ENCODE measurements at regions not wholly inside any gene's neighbourhood (a gene's known extent, or its start where the extent isn't known, plus 50 kb on each side); places are given as distances from the start of the nearest gene placed in this dataset.

DNA sequence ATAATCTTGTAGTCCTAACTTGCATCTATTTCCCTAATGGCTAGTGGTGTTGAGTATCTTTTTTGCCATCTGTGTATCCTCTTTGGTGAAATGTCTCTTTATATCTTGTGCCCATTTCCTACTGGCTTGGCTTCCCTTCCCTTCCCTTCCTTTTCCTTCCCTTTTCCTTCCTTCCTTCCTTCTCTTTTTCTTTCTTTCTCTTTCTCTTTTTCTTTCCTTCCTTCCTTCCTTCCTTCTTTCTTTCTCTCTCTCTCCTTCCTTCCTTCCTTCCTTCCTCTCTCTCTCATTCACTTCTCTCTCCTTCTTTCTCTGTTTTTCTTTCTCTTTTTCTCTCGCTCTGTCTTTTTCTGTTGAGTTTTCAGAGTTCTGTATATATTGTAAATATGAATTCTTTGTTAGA is 61.5 kb upstream of the SLC4A4 start:
- Histone ChIP-seq H3K36me3 (replicated peaks; ENCODE audit: low read depth, low read length) (no peaks in the 10 kb centered on the region), H2AFZ (ENCODE audit: low read depth, low read length) (no peak overlapping the region), H3K9ac (ENCODE audit: low read length) (no peak overlapping the region), H3K4me3 (ENCODE audit: low read length) (no peak overlapping the region), H3K27ac (ENCODE audit: low read length) (no peak overlapping the region), H3K9me3 (ENCODE audit: insufficient read depth, low read length) (no peaks in the 10 kb centered on the region), H3K27me3 (ENCODE audit: low read depth, low read length) (no peaks in the 10 kb centered on the region), H3K79me2 (ENCODE audit: low read length) (no peaks in the 10 kb centered on the region), H3K4me2 (ENCODE audit: low read length) (no peak overlapping the region), H3K4me1 (ENCODE audit: low read length) (no peaks in the 10 kb centered on the region), H4K20me1 (ENCODE audit: insufficient read depth, low read length) (no peaks in the 10 kb centered on the region)
- TF ChIP-seq EZH2phosphoT487 (IDR thresholded peaks at IDR 0.05; ENCODE audit: low read depth) = no peak
- TF ChIP-seq, protein P1, sequence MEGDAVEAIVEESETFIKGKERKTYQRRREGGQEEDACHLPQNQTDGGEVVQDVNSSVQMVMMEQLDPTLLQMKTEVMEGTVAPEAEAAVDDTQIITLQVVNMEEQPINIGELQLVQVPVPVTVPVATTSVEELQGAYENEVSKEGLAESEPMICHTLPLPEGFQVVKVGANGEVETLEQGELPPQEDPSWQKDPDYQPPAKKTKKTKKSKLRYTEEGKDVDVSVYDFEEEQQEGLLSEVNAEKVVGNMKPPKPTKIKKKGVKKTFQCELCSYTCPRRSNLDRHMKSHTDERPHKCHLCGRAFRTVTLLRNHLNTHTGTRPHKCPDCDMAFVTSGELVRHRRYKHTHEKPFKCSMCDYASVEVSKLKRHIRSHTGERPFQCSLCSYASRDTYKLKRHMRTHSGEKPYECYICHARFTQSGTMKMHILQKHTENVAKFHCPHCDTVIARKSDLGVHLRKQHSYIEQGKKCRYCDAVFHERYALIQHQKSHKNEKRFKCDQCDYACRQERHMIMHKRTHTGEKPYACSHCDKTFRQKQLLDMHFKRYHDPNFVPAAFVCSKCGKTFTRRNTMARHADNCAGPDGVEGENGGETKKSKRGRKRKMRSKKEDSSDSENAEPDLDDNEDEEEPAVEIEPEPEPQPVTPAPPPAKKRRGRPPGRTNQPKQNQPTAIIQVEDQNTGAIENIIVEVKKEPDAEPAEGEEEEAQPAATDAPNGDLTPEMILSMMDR (IDR thresholded peaks at IDR 0.05; ENCODE audit: low read depth, low read length) = no peak

DNA sequence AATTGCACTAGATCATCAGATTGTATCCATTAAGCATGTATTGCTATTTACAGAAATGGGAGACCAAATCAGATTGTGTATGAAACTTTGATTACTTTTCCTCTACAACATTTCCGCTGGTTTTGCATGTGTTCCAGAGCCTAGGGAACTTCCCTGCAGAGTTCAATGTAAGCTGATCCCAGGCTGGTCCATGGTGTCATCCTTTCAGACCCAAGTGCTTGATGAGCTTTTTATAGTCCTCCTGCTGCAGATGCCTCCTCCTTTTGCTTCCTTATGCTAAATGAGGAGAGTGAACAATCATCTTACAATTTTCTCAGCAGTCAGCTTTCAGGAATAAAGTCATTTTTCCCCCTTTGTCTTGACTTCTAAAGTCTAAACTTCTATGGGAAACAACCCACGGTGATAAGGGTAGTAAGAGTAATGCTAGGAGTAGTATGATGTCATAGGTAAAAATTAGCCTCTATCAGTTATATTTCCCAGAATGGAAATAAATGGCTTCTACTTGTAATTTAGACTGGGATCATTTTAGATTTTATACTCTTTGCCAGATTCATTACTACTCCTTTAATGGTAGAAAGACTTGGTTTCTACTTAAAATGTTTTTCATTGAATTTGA is 55.1 kb upstream of the SLC4A4 start:
- no peak for TF ChIP-seq EZH2phosphoT487 (IDR thresholded peaks at IDR 0.05; ENCODE audit: low read depth)
- TF ChIP-seq, protein P1 (IDR thresholded peaks at IDR 0.05; ENCODE audit: low read depth, low read length) = no peak
- no peak overlapping the region for H3K4me2 ChIP-seq (ENCODE audit: low read length)
- no peak overlapping the region for H2AFZ ChIP-seq (ENCODE audit: low read depth, low read length)
- no peaks in the 10 kb centered on the region for H3K36me3 ChIP-seq (replicated peaks; ENCODE audit: low read depth, low read length)
- H3K27ac ChIP-seq (ENCODE audit: low read length) = no peak overlapping the region
- H3K9ac ChIP-seq (ENCODE audit: low read length) = no peak overlapping the region
- no peaks in the 10 kb centered on the region for H3K9me3 ChIP-seq (ENCODE audit: insufficient read depth, low read length)
- H3K27me3 ChIP-seq (ENCODE audit: low read depth, low read length) = no peaks in the 10 kb centered on the region
- H4K20me1 ChIP-seq (ENCODE audit: insufficient read depth, low read length) = no peaks in the 10 kb centered on the region
- H3K79me2 ChIP-seq (ENCODE audit: low read length) = no peaks in the 10 kb centered on the region
- H3K4me3 ChIP-seq (ENCODE audit: low read length) = no peak overlapping the region
- H3K4me1 ChIP-seq (ENCODE audit: low read length) = no peaks in the 10 kb centered on the region

DNA sequence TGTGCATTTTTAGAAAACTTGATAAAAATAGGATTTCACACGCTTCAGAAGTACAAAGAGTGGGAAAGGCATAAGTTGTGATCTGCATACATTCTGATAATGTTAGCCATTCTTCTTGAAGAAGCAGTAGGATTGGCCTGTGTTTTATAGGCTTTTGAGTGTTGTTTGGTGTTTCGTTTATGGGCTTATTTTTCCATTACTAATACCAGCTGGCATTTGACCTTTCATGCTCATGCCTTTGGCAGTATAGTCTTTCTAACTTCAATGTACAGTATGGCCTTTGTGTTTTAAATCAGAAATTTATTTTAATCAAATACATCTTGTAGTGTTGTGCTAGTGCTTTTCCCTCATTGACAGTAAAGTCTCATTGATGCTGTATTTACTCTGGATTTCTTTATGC is 51.5 kb upstream of the SLC4A4 start:
- no peaks in the 10 kb centered on the region for H4K20me1 ChIP-seq (ENCODE audit: insufficient read depth, low read length)
- H3K9ac ChIP-seq (ENCODE audit: low read length) = no peak overlapping the region
- TF ChIP-seq EZH2phosphoT487 (IDR thresholded peaks at IDR 0.05; ENCODE audit: low read depth) = no peak
- TF ChIP-seq, protein P1 (IDR thresholded peaks at IDR 0.05; ENCODE audit: low read depth, low read length) = no peak
- H3K4me3 ChIP-seq (ENCODE audit: low read length) = no peak overlapping the region
- H3K4me2 ChIP-seq (ENCODE audit: low read length) = no peak overlapping the region
- no peaks in the 10 kb centered on the region for H3K27me3 ChIP-seq (ENCODE audit: low read depth, low read length)
- no peaks in the 10 kb centered on the region for H3K79me2 ChIP-seq (ENCODE audit: low read length)
- H3K36me3 ChIP-seq (replicated peaks; ENCODE audit: low read depth, low read length) = no peaks in the 10 kb centered on the region
- H3K4me1 ChIP-seq (ENCODE audit: low read length) = no peaks in the 10 kb centered on the region
- no peak overlapping the region for H3K27ac ChIP-seq (ENCODE audit: low read length)
- H3K9me3 ChIP-seq (ENCODE audit: insufficient read depth, low read length) = no peaks in the 10 kb centered on the region
- H2AFZ ChIP-seq (ENCODE audit: low read depth, low read length) = no peak overlapping the region

DNA sequence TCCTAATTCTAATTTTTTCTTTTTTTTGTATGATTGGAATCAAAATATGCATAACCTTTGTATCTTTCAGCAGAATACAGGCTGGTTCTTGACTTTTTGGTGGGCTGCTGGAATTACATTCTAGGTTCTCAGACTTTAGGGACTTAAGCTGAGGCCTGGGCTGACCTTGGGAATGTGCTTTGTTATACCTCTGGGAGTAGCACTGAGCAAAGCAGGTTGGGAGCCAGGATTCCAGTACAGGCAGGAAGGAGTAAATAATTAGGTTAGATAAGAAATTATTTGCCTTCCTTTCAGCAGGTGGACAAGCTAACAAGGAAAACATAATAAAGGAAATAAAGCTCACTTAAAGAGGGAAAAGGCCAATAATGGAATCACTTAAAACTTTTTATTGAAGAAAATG is 49.9 kb upstream of the SLC4A4 start:
- no peak overlapping the region for H3K4me3 ChIP-seq (ENCODE audit: low read length)
- no peaks in the 10 kb centered on the region for H3K79me2 ChIP-seq (ENCODE audit: low read length)
- H3K9ac ChIP-seq (ENCODE audit: low read length) = no peak overlapping the region
- H3K27ac ChIP-seq (ENCODE audit: low read length) = no peak overlapping the region
- no peaks in the 10 kb centered on the region for H3K4me1 ChIP-seq (ENCODE audit: low read length)
- no peaks in the 10 kb centered on the region for H4K20me1 ChIP-seq (ENCODE audit: insufficient read depth, low read length)
- H3K4me2 ChIP-seq (ENCODE audit: low read length) = no peak overlapping the region
- H3K9me3 ChIP-seq (ENCODE audit: insufficient read depth, low read length) = no peaks in the 10 kb centered on the region
- H3K27me3 ChIP-seq (ENCODE audit: low read depth, low read length) = no peaks in the 10 kb centered on the region
- TF ChIP-seq, protein P1 (IDR thresholded peaks at IDR 0.05; ENCODE audit: low read depth, low read length) = no peak
- no peak for TF ChIP-seq EZH2phosphoT487 (IDR thresholded peaks at IDR 0.05; ENCODE audit: low read depth)
- H3K36me3 ChIP-seq (replicated peaks; ENCODE audit: low read depth, low read length) = no peaks in the 10 kb centered on the region
- H2AFZ ChIP-seq (ENCODE audit: low read depth, low read length) = no peak overlapping the region

Data from OCI-LY3 (cell line).